ENCODE measurements at regions not wholly inside any gene's neighbourhood (a gene's known extent, or its start where the extent isn't known, plus 50 kb on each side); places are given as distances from the start of the nearest gene placed in this dataset.

GRCh38 chr4:24741910-24742309 lies 53.5 kb upstream of the SOD3 start:
- no peak overlapping the region for H3K4me3 ChIP-seq (ENCODE audit: low read depth, low read length)
- TF ChIP-seq, protein P1, sequence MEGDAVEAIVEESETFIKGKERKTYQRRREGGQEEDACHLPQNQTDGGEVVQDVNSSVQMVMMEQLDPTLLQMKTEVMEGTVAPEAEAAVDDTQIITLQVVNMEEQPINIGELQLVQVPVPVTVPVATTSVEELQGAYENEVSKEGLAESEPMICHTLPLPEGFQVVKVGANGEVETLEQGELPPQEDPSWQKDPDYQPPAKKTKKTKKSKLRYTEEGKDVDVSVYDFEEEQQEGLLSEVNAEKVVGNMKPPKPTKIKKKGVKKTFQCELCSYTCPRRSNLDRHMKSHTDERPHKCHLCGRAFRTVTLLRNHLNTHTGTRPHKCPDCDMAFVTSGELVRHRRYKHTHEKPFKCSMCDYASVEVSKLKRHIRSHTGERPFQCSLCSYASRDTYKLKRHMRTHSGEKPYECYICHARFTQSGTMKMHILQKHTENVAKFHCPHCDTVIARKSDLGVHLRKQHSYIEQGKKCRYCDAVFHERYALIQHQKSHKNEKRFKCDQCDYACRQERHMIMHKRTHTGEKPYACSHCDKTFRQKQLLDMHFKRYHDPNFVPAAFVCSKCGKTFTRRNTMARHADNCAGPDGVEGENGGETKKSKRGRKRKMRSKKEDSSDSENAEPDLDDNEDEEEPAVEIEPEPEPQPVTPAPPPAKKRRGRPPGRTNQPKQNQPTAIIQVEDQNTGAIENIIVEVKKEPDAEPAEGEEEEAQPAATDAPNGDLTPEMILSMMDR (IDR thresholded peaks at IDR 0.05; ENCODE audit: borderline replicate concordance, insufficient read depth, low read depth, low read length), result no peak

- no peak overlapping the region for H3K4me3 ChIP-seq (ENCODE audit: low read depth, low read length)
- TF ChIP-seq, protein P1 (IDR thresholded peaks at IDR 0.05; ENCODE audit: borderline replicate concordance, insufficient read depth, low read depth, low read length), result no peak
Observed at GRCh38 chr4:24742335-24742734, 53.0 kb upstream of the SOD3 start.

- no peak overlapping the region for H3K4me3 ChIP-seq (ENCODE audit: low read depth, low read length)
- TF ChIP-seq, protein P1 (IDR thresholded peaks at IDR 0.05; ENCODE audit: borderline replicate concordance, insufficient read depth, low read depth, low read length), result no peak
Observed at GRCh38 chr4:24742773-24743172, 52.6 kb upstream of the SOD3 start.

DNA sequence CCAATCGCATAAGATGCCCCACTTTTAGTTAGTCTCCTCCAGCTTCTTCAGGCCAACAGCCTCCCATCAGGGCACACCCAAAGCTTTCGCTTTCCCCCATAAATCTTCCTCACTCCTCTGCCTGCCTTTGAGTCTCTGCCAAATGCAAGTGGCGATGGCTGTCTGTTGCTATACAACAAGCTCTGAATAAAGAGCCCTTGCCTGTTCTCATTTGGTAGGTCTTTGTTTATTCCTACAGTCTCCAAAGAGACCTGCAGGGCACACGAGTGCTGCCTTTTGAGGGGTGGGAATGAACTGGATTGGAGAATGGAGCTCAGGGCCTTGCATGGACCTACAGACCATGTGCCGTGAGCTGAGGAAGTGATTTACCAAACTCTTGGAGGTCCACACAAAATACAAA lies 52.2 kb upstream of the SOD3 start:
- TF ChIP-seq, protein P1 (IDR thresholded peaks at IDR 0.05; ENCODE audit: borderline replicate concordance, insufficient read depth, low read depth, low read length), result no peak

GRCh38 chr4:24743927-24744326 lies 51.4 kb upstream of the SOD3 start:
- TF ChIP-seq, protein P1 (IDR thresholded peaks at IDR 0.05; ENCODE audit: borderline replicate concordance, insufficient read depth, low read depth, low read length), result no peak
- H3K4me3 ChIP-seq (ENCODE audit: low read depth, low read length), result no peak overlapping the region

More for the DNA sequence above, 52.2 kb upstream of the SOD3 start:
- H3K4me3 ChIP-seq (ENCODE audit: low read depth, low read length), result no peak overlapping the region

DNA sequence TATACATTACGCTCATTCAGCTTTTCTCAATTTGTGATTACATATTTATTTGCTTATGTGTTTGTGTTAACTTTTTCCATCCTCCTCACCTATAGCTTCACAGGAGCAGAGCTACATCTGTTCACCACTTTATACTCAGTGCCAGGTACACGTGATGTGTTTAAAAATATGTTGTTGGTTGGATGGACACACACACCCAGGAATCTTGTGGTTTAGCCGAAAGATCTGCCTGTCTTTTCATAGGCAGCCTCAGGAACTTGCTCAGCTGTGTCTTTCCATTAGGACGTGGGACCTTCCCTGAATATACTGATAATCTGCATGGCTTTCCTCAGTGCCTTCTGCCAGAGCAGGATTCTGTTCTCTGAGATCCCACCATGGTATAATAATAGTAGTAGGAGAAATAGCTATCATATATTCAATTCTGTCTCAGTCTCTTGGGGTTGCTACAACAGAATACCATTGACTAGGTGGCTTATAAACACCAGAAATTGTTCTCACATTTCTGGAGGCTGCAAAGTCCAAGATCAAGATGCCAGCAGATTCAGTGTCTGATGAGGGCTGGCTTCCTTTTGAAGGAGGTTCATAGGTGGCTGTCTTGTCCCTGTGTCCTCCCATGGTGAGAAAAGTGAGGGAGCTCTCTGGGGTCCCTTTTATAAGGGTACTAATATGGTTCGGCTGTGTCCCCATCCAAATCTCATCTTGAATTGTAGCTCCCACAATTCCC lies 50.0 kb upstream of the SOD3 start:
- H3K4me3 ChIP-seq (ENCODE audit: low read depth, low read length), result no peak overlapping the region
- TF ChIP-seq, protein P1 (IDR thresholded peaks at IDR 0.05; ENCODE audit: borderline replicate concordance, insufficient read depth, low read depth, low read length), result no peak
